ENCODE measurements at regions not wholly inside any gene's neighbourhood (a gene's known extent, or its start where the extent isn't known, plus 50 kb on each side); places are given as distances from the start of the nearest gene placed in this dataset.
A peak's percentile ranks its signal among the peaks of the same experiment; 100 is the strongest.

DNA sequence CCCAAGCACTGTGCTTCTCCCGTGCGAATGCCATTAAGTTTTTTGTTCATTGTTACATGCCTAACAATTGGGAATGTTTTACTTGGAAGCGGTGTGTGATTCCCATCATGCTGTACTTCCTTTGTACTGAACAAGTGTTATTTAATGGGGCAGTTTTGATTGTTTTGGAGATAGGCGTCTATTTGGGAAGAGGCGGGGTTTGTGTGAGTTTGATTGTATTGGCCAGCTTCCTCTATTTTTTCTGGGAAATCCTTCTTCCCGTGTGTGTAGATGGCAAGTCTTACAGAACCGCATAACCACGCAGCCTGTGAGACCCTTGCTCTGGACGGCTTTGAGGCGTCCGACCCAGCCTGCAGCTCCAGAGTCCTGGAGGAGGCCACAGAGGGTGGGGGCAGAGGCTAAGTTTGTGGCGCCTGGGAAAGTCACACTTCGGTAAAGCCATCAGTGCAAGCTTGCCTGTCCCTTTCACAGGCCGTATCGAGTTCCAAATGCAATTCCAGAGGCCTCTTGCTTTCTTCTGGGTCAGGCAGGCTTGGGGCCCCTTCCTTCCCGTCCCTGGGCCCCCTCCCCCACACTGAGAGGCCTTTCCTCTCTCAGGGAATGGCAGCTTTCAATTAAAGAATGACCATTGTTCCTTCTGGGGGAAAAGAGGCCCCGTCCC lies 210.3 kb downstream of the TOMM20 start:
- Histone ChIP-seq H3K4me3 (no peak overlapping the region), H3K9me1 (ENCODE audit: control insufficient read depth, insufficient read depth, low read length) (no peaks in the 10 kb centered on the region), H3K36me3 (ENCODE audit: control insufficient read depth, insufficient read depth, low read length) (no peaks in the 10 kb centered on the region), H3K79me2 (ENCODE audit: control insufficient read depth, insufficient read depth, low read length) (no peaks in the 10 kb centered on the region), H4K20me1 (replicated peaks; ENCODE audit: control insufficient read depth, insufficient read depth, low read length) (no peaks in the 10 kb centered on the region), H3K27me3 (ENCODE audit: control insufficient read depth in 2 of 2, insufficient read depth in 2 of 2, low read length in 2 of 2) (no peaks in the 10 kb centered on the region), H3K4me2 (ENCODE audit: insufficient read depth, low read length) (no peak overlapping the region), H3K9me3 (replicated peaks; ENCODE audit: control insufficient read depth, insufficient read depth, low read depth, low read length) (no peaks in the 10 kb centered on the region; the same call in 1 of the 2 replicates), H3K27ac (ENCODE audit: extremely low read depth, low read depth, low read length) (no peak overlapping the region), H3K4me1 (replicated peaks in 1 of 2; ENCODE audit: control insufficient read depth in 2 of 2, insufficient read depth in 2 of 2, low read length in 2 of 2) (peaks cover 17 to 19% of the 10 kb centered on the region in 2 experiments; a peak in 4 of 5 replicates), H3K9ac (ENCODE audit: insufficient read depth in 1 of 2, low read depth in 2 of 2, low read length in 2 of 2) (peak overlapping the region in 1 of 2 experiments; percentile 37; a peak in 1 of 4 replicates), H2AFZ (ENCODE audit: low read depth, low read length) (peak overlapping the region; percentile 68)
- ATAC-seq, result no peak; the same call in 2 of the 3 replicates
- in situ Hi-C loops (cut with MboI), result no loop called here
- no peak for FAIRE-seq
- POLR2A ChIA-PET, result interaction anchor here (0.5 to 1.3 kb wide), 6 partner anchors 8 to 194 kb away, joined by 3 to 4 read pairs (median 3); no protein-coding TSS in a partner anchor
- intact Hi-C loops (cut with micrococcal nuclease), result loop anchor here (5.0 kb wide), 1 partner anchor 164 kb away; no protein-coding TSS in a partner anchor
- BruUV-seq (replicated peaks), result no TSS peak
- 45% methylated on average over 16 of the region's 17 CpGs for WGBS (ENCODE audit: insufficient coverage, low coverage, missing lambda C conversion rate)
- CTCF ChIA-PET (ENCODE audit: low intra/inter-chr PET ratio), result no interaction called here
- DNase-seq (ENCODE audit: extremely low read depth in 1 of 4, low spot score in 3 of 4), result no peak
- TF ChIP-seq GATA2 (CRISPR knock-in tag; IDR thresholded peaks at IDR 0.05) (peak; percentile 58; the same call in 1 of the 2 replicates), ATF4 (CRISPR knock-in tag; IDR thresholded peaks at IDR 0.05) (peak; percentile 18; the same call in 1 of the 2 replicates), FOXJ2 (tag; IDR thresholded peaks at IDR 0.05) (no peak), NFXL1 (CRISPR knock-in tag; IDR thresholded peaks at IDR 0.05) (no peak), SPI1 (IDR thresholded peaks at IDR 0.05; ENCODE audit: borderline replicate concordance, low read depth, low read length) (peak; percentile 33; the same call in 1 of the 2 replicates), RAD51 (IDR thresholded peaks at IDR 0.05; ENCODE audit: borderline replicate concordance, low read depth) (no peak), ZNF589 (CRISPR knock-in tag; IDR thresholded peaks at IDR 0.05; ENCODE audit: low read depth) (no peak), PRMT5 (CRISPR knock-in tag; IDR thresholded peaks at IDR 0.05) (no peak), L3MBTL2 (IDR thresholded peaks at IDR 0.05) (peak; percentile 31; the same call in 1 of the 2 replicates), ZNF592 (IDR thresholded peaks at IDR 0.05) (no peak; the same call in 1 of the 2 replicates), BHLHE40 (IDR thresholded peaks at IDR 0.05; ENCODE audit: low read length) (no peak)
- TF ChIP-seq, protein P1, sequence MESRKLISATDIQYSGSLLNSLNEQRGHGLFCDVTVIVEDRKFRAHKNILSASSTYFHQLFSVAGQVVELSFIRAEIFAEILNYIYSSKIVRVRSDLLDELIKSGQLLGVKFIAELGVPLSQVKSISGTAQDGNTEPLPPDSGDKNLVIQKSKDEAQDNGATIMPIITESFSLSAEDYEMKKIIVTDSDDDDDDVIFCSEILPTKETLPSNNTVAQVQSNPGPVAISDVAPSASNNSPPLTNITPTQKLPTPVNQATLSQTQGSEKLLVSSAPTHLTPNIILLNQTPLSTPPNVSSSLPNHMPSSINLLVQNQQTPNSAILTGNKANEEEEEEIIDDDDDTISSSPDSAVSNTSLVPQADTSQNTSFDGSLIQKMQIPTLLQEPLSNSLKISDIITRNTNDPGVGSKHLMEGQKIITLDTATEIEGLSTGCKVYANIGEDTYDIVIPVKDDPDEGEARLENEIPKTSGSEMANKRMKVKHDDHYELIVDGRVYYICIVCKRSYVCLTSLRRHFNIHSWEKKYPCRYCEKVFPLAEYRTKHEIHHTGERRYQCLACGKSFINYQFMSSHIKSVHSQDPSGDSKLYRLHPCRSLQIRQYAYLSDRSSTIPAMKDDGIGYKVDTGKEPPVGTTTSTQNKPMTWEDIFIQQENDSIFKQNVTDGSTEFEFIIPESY (CRISPR knock-in tag; IDR thresholded peaks at IDR 0.05), result peak; percentile 38; the same call in 1 of the 2 replicates
- TF ChIP-seq, protein P2, sequence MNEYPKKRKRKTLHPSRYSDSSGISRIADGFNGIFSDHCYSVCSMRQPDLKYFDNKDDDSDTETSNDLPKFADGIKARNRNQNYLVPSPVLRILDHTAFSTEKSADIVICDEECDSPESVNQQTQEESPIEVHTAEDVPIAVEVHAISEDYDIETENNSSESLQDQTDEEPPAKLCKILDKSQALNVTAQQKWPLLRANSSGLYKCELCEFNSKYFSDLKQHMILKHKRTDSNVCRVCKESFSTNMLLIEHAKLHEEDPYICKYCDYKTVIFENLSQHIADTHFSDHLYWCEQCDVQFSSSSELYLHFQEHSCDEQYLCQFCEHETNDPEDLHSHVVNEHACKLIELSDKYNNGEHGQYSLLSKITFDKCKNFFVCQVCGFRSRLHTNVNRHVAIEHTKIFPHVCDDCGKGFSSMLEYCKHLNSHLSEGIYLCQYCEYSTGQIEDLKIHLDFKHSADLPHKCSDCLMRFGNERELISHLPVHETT (CRISPR knock-in tag; conservative IDR thresholded peaks at IDR 0.05 in 1 of 2, IDR thresholded peaks at IDR 0.05 in 1 of 2), result peak in 1 of 2 experiments; percentile 41; a peak in 1 of 4 replicates

Measured in K562 (cell line).